Activated CD8-positive, alpha-beta T cell treated with anti-CD3 and anti-CD28 coated beads for 36 hours (primary cell): ENCODE measurements at regions not wholly inside any gene's neighbourhood (a gene's known extent, or its start where the extent isn't known, plus 50 kb on each side); places are given as distances from the start of the nearest gene placed in this dataset.

Experiments
- ATAC-seq: fragments of 200-7000 bp; cut with Tn5 transposase; one replicate; pipeline ENCODE4 v1.10.0; 2021; ENCODE audit warnings: mild to moderate bottlenecking, moderate library complexity
- CTCF ChIA-PET: fragments of 350-600 bp; sonication (Branson Sonifier 250); formaldehyde crosslinking; loops from one replicate; lab custom pipeline; 2021; ENCODE audit warnings: antibody characterized with exemption; lab: Charles Lee
- POLR2A ChIA-PET: fragments of 350-600 bp; sonication (Branson Sonifier 250); formaldehyde crosslinking; loops from one replicate; lab custom pipeline; 2021; ENCODE audit warnings: antibody characterized with exemption; lab: Charles Lee
- DNase-seq: peaks from one replicate; pipeline ENCODE4 v3.0.0-alpha.2; 2020
- H3K27ac Mint-ChIP-seq: one replicate; pipeline ENCODE4 v1.8.0; 2021; ENCODE audit warnings: mild to moderate bottlenecking, mixed read lengths
- H3K27me3 Mint-ChIP-seq: one replicate; pipeline ENCODE4 v1.8.0; 2021; ENCODE audit warnings: mixed read lengths
- H3K36me3 Mint-ChIP-seq: one replicate; pipeline ENCODE4 v1.8.0; 2021; ENCODE audit warnings: low read depth, mixed read lengths
- H3K4me1 Mint-ChIP-seq: one replicate; pipeline ENCODE4 v1.8.0; 2021; ENCODE audit warnings: low read depth, mixed read lengths
- H3K4me3 Mint-ChIP-seq: one replicate; pipeline ENCODE4 v1.8.0; 2021; ENCODE audit warnings: mild to moderate bottlenecking, moderate library complexity, mixed read lengths
- H3K9me3 Mint-ChIP-seq: one replicate; pipeline ENCODE4 v1.8.0; 2021; ENCODE audit warnings: mixed read lengths
- CTCF ChIP-seq: fragments of 200-600 bp; IDR thresholded peaks from one replicate; pipeline ENCODE4 v1.8.0; 2022; ENCODE audit warnings: antibody characterized with exemption, mild to moderate bottlenecking
- intact Hi-C: fragments of 100-400 bp; cut with micrococcal nuclease; formaldehyde crosslinking; loops from one replicate; pipeline ENCODE4 v1.10.0; 2022

- no peak for DNase-seq
- TF ChIP-seq CTCF: no peak
- ChIA-PET CTCF (interaction anchor here (1.6 kb wide), 1 partner anchor 71 kb away, joined by 4 read pairs; no protein-coding TSS in a partner anchor), POLR2A (no interaction called here)
- H3K4me1 Mint-ChIP-seq: peaks cover 23% of the 10 kb centered on the region
- H3K4me3 Mint-ChIP-seq: no peak overlapping the region
- H3K9me3 Mint-ChIP-seq: no peaks in the 10 kb centered on the region
- H3K36me3 Mint-ChIP-seq: no peaks in the 10 kb centered on the region
- ATAC-seq: no peak
- no peak overlapping the region for H3K27ac Mint-ChIP-seq
- intact Hi-C loops: no loop called here
- no peaks in the 10 kb centered on the region for H3K27me3 Mint-ChIP-seq
These were observed 174.0 kb upstream of the MYL2 start for GRCh38 chr12:111094157-111095010.

- ChIA-PET POLR2A (no interaction called here), CTCF (interaction anchor here (1.6 kb wide), 1 partner anchor 70 kb away, joined by 4 read pairs; no protein-coding TSS in a partner anchor)
- intact Hi-C loops: no loop called here
- DNase-seq: peak; percentile 68
- no peak for TF ChIP-seq CTCF
- no peaks in the 10 kb centered on the region for H3K9me3 Mint-ChIP-seq
- ATAC-seq: peak; percentile 85
- peaks cover 16% of the 10 kb centered on the region for H3K4me1 Mint-ChIP-seq
- H3K4me3 Mint-ChIP-seq: no peak overlapping the region
- no peaks in the 10 kb centered on the region for H3K27me3 Mint-ChIP-seq
- no peak overlapping the region for H3K27ac Mint-ChIP-seq
- H3K36me3 Mint-ChIP-seq: no peaks in the 10 kb centered on the region
These were observed 173.2 kb upstream of the MYL2 start for GRCh38 chr12:111093428-111094142.

- ChIA-PET POLR2A (no interaction called here), CTCF (no interaction called here)
- no peak overlapping the region for H3K27ac Mint-ChIP-seq
- no peak overlapping the region for H3K4me3 Mint-ChIP-seq
- intact Hi-C loops: no loop called here
- ATAC-seq: no peak
- no peaks in the 10 kb centered on the region for H3K36me3 Mint-ChIP-seq
- no peak for TF ChIP-seq CTCF
- H3K9me3 Mint-ChIP-seq: no peaks in the 10 kb centered on the region
- H3K4me1 Mint-ChIP-seq: peaks cover 16% of the 10 kb centered on the region
- DNase-seq: no peak
- no peaks in the 10 kb centered on the region for H3K27me3 Mint-ChIP-seq
These were observed 170.7 kb upstream of the MYL2 start for GRCh38 chr12:111091051-111091450.

- CTCF ChIA-PET: no interaction called here
- ATAC-seq (no peak), DNase-seq (no peak)
- Mint-ChIP-seq H3K4me3 (no peak overlapping the region), H3K27me3 (no peaks in the 10 kb centered on the region), H3K4me1 (peaks cover 16% of the 10 kb centered on the region), H3K9me3 (no peaks in the 10 kb centered on the region), H3K36me3 (no peaks in the 10 kb centered on the region), H3K27ac (no peak overlapping the region)
- POLR2A ChIA-PET: no interaction called here
- intact Hi-C loops: no loop called here
- no peak for TF ChIP-seq CTCF
These were observed 169.2 kb upstream of the MYL2 start for GRCh38 chr12:111089616-111090015.

- Mint-ChIP-seq H3K9me3 (no peaks in the 10 kb centered on the region), H3K27ac (no peak overlapping the region), H3K36me3 (no peaks in the 10 kb centered on the region), H3K4me1 (peaks cover 9% of the 10 kb centered on the region), H3K27me3 (no peaks in the 10 kb centered on the region), H3K4me3 (no peak overlapping the region)
- no peak for DNase-seq
- intact Hi-C loops: no loop called here
- ChIA-PET POLR2A (no interaction called here), CTCF (no interaction called here)
- no peak for ATAC-seq
- no peak for TF ChIP-seq CTCF
These were observed 168.0 kb upstream of the MYL2 start for GRCh38 chr12:111088409-111088808.
